Keratinocyte (primary cell): ENCODE measurements at regions not wholly inside any gene's neighbourhood (a gene's known extent, or its start where the extent isn't known, plus 50 kb on each side); places are given as distances from the start of the nearest gene placed in this dataset.

Experiments used
- DNase-seq: peaks from one replicate; pipeline ENCODE4 v3.0.0-alpha.2; 2011; ENCODE audit warnings: low read depth, missing footprints, low spot score
- FAIRE-seq: peaks from 2 replicates; lab custom pipeline; 2011; peaks lifted over from hg19 to GRCh38; lab: Jason Lieb, UNC
- H2AFZ ChIP-seq: 2 replicates; pipeline ENCODE4 v1.6.0; 2012; ENCODE audit warnings: low read length, control low read depth, inconsistent platforms; ENCODE audit not compliant: control insufficient read depth
- H3K27ac ChIP-seq: 2 replicates; pipeline ENCODE4 v1.5.1; 2011; ENCODE audit warnings: low read length; ENCODE audit not compliant: control insufficient read depth, insufficient read depth
- H3K27me3 ChIP-seq: 3 replicates; pipeline ENCODE4 v1.6.0; 2011; ENCODE audit warnings: low read length; ENCODE audit not compliant: control insufficient read depth, insufficient read depth; ENCODE audit errors: extremely low read depth
- H3K36me3 ChIP-seq, 2 experiments: 2 replicates in 1 of 2; 3 replicates in 1 of 2; pipeline ENCODE4 v1.5.1; 2011; ENCODE audit warnings: low read length in 2 of 2, mild to moderate bottlenecking in 1 of 2; ENCODE audit not compliant: control insufficient read depth in 2 of 2, insufficient read depth in 2 of 2; ENCODE audit errors: extremely low read depth in 1 of 2
- H3K4me1 ChIP-seq: 3 replicates; pipeline ENCODE4 v1.5.1; 2011; ENCODE audit warnings: low read length; ENCODE audit not compliant: control insufficient read depth, insufficient read depth; ENCODE audit errors: extremely low read depth
- H3K4me2 ChIP-seq: 3 replicates; pipeline ENCODE4 v1.6.0; 2011; ENCODE audit warnings: low read depth, low read length; ENCODE audit not compliant: control insufficient read depth, insufficient read depth; ENCODE audit errors: extremely low read depth
- H3K4me3 ChIP-seq, 3 experiments: fragments of 200-600 bp in 1 of 3; sonication (generic) in 1 of 3; 2 replicates in 2 of 3; 3 replicates in 1 of 3; pipeline ENCODE4 v1.5.1; 2011 to 2016; ENCODE audit warnings: low read length in 3 of 3, mild to moderate bottlenecking in 3 of 3, control low read depth in 2 of 3, inconsistent platforms in 1 of 3, low read depth in 1 of 3, mixed read lengths in 1 of 3, mixed run types in 1 of 3, moderate library complexity in 1 of 3; ENCODE audit not compliant: control insufficient read depth in 2 of 3, insufficient read depth in 2 of 3; ENCODE audit errors: extremely low read depth in 1 of 3
- H3K79me2 ChIP-seq: 2 replicates; pipeline ENCODE4 v1.6.0; 2012; ENCODE audit warnings: low read length; ENCODE audit not compliant: control insufficient read depth, insufficient read depth
- H3K9ac ChIP-seq: 3 replicates; pipeline ENCODE4 v1.6.0; 2011; ENCODE audit warnings: low read length; ENCODE audit not compliant: control insufficient read depth, insufficient read depth; ENCODE audit errors: extremely low read depth
- H3K9me1 ChIP-seq: 3 replicates; pipeline ENCODE4 v1.6.0; 2011; ENCODE audit warnings: low read length; ENCODE audit not compliant: control insufficient read depth, insufficient read depth; ENCODE audit errors: extremely low read depth
- H3K9me3 ChIP-seq: 2 replicates; pipeline ENCODE4 v1.5.1; 2012; ENCODE audit warnings: low read depth, low read length; ENCODE audit not compliant: control insufficient read depth
- H4K20me1 ChIP-seq: 3 replicates; pipeline ENCODE4 v1.6.0; 2011; ENCODE audit warnings: low read length; ENCODE audit not compliant: control insufficient read depth, insufficient read depth; ENCODE audit errors: extremely low read depth
- CTCF ChIP-seq, 3 experiments: IDR thresholded peaks in 1 of 3; conservative IDR thresholded peaks in 1 of 3; optimal IDR thresholded peaks in 1 of 3; 2 replicates in 2 of 3; 3 replicates in 1 of 3; pipeline versions ENCODE3 to v1.5.1; 2011; ENCODE audit warnings: low read length in 3 of 3, mild to moderate bottlenecking in 3 of 3, moderate library complexity in 2 of 3, control low read depth in 1 of 3, inconsistent platforms in 1 of 3; ENCODE audit not compliant: insufficient read depth in 2 of 3; ENCODE audit errors: extremely low read depth in 1 of 3
- EZH2 ChIP-seq: IDR thresholded peaks from one replicate; pipeline ENCODE4 v1.6.1; 2012; ENCODE audit warnings: inconsistent platforms, mild to moderate bottlenecking, low read length, moderate library complexity
- dilution Hi-C: fragments of 300-500 bp; cut with MboI; formaldehyde crosslinking; loops from one replicate; pipeline ENCODE4 v1.7.0; 2020; ENCODE audit warnings: low sequenced_read_pairs; ENCODE audit not compliant: extremely low pct_ligation_motif_present

- Histone ChIP-seq H3K9me1 (no peaks in the 10 kb centered on the region), H3K27ac (no peak overlapping the region), H3K79me2 (no peaks in the 10 kb centered on the region), H4K20me1 (no peaks in the 10 kb centered on the region), H2AFZ (no peak overlapping the region), H3K4me2 (no peak overlapping the region), H3K36me3 (no peaks in the 10 kb centered on the region), H3K9ac (no peak overlapping the region), H3K4me1 (no peaks in the 10 kb centered on the region), H3K4me3 (no peak overlapping the region), H3K9me3 (no peaks in the 10 kb centered on the region), H3K27me3 (no peaks in the 10 kb centered on the region)
- dilution Hi-C loops: no loop called here
- no peak for TF ChIP-seq CTCF (optimal IDR thresholded peaks at IDR 0.05 in 1 of 3, IDR thresholded peaks at IDR 0.05 in 1 of 3, conservative IDR thresholded peaks at IDR 0.05 in 1 of 3; ENCODE audit: extremely low read depth in 1 of 3, insufficient read depth in 2 of 3, low read length in 3 of 3)
- DNase-seq (no peak), FAIRE-seq (no peak)
Observed at GRCh38 chr2:163011000-163011399, 172.4 kb upstream of the KCNH7 start.

- Histone ChIP-seq H3K4me1 (no peaks in the 10 kb centered on the region), H2AFZ (no peak overlapping the region), H3K4me2 (no peak overlapping the region), H3K9ac (no peak overlapping the region), H3K27me3 (no peaks in the 10 kb centered on the region), H3K9me3 (no peaks in the 10 kb centered on the region), H3K36me3 (no peaks in the 10 kb centered on the region), H3K4me3 (no peak overlapping the region), H3K79me2 (no peaks in the 10 kb centered on the region), H4K20me1 (no peaks in the 10 kb centered on the region), H3K27ac (no peak overlapping the region), H3K9me1 (no peaks in the 10 kb centered on the region)
- dilution Hi-C loops: no loop called here
- TF ChIP-seq CTCF (optimal IDR thresholded peaks at IDR 0.05 in 1 of 3, IDR thresholded peaks at IDR 0.05 in 1 of 3, conservative IDR thresholded peaks at IDR 0.05 in 1 of 3; ENCODE audit: extremely low read depth in 1 of 3, insufficient read depth in 2 of 3, low read length in 3 of 3): no peak
- TF ChIP-seq EZH2: no peak
- DNase-seq (no peak), FAIRE-seq (no peak)
Observed at GRCh38 chr2:163008642-163009041, 170.1 kb upstream of the KCNH7 start.
